ENCODE measurements at regions not wholly inside any gene's neighbourhood (a gene's known extent, or its start where the extent isn't known, plus 50 kb on each side); places are given as distances from the start of the nearest gene placed in this dataset.

DNA sequence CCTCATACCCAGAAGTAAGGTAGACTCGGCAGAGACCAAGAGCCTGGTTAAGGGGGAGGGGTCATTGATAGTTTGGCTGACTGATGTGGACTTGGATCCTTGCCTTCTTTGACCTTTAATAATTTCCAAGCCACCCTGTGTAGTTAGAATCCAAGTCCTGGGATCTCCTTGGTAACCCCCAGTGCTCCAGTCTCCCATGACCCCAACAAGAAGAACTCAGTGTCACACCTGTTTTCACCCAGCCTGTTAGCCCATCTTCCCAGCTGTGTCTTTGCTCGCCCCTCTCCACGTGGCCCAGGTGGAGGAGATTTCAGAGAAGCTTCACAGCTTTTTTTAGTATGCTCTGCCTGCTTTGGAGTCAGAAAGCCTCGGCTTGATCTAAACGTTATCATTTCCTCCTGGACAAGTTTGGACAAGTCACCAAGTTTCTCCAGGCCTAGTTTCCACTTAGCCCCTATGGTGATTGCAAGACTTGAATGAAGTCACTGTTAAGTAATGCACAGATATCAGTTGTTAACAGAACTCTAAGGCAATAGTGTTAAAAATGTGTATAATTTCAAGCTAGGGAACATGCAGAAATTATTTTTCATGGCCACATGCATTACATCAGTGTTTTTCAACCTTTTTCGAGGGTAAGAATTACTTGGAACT is 170.0 kb downstream of the TMEM38B start:
- DNase-seq = no peak

DNA sequence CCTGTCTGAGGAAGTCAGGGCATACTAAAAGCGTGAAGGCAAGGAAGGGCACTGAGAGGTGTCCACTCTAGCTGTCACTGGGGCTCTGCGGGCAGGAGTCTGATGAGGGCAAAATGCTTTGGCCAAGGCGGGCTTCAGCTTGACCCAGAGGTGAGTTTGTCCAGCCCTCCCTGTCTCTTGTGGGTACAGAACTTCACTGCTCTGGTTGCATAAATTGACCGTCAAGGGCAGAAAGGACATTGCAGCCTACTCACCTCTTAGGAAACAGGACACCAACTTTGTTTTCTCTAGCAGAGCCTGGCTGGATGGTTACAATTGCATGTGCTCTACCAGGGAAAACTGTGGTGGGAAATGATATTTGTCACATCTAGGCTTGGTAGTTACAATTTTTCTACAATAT is 170.9 kb downstream of the TMEM38B start:
- no peak for DNase-seq

DNA sequence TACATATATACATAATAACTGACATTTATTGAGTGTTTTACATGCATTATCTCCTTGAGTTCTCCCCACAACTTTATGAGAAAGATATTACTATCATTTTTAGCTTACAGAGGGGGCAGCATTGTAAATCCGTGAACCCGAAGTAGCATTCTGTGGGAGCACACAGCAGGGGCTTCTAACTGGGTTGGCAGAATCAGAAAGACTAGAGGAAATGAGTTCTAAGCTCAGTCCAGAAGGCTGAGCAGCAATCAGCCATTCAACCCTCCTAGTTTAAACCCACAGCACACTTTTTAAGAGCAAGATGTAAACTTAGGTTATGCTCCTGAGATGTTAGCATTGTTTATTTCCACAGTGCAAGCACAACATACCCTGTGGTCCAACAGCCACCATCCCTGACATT is 177.2 kb downstream of the TMEM38B start:
- no peak for DNase-seq

DNA sequence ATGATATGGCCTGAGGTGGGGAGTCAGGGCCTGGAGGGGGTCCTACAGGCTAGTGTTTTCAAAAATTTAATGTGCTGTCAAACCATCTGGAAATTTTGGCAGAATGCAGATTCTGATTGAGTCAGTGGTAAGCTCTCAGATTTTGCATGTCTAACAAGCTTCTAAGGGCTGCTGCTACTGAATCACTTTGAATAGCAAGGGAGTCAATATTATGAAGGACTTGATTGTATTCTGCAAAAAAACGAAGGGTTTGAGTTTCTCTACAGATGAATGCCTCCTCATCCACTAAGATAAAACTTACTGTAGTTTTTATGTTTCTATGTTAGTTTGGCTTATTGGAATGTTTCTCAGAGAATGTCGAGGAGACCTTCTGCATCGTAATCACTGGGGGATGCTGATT is 179.5 kb downstream of the TMEM38B start:
- DNase-seq = no peak

DNA sequence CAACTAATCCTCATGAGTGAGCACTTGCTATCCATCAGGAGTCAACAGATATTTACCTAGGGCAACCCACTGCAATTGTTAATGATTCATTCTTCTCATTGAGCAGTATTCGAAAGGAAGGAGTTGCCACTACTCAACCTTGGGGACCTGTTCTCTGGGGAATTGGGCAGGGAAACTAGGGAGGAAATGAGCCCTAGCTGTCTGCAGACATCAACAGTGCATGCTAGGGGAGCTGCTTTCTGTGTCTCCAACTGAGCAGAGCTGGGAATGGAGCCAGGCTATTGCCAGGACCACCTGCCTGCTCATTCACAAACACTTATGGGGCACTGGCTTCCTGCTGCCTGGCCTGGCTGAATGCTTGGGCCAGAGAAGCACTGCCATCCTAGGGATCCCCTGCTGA is 183.4 kb downstream of the TMEM38B start:
- no peak for DNase-seq

DNA sequence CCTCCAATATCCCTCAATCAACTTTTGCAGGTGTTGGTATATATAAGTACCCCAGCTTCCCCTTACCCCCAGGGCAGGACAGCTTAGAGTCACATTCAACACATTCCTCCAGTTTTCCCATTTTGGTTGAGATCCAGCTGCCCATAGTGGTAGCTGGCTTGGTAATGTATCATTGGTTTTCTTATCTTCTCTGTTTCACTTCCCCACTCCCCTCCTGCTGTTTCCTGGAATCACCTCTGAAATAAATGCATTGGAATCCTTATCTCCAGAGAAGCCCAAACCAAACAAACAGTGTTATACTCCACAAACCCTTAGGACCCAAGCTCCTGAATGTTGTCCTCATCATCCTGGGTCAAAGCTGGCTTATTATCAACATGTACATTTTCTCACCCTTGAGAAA is 184.8 kb downstream of the TMEM38B start:
- DNase-seq = no peak

DNA sequence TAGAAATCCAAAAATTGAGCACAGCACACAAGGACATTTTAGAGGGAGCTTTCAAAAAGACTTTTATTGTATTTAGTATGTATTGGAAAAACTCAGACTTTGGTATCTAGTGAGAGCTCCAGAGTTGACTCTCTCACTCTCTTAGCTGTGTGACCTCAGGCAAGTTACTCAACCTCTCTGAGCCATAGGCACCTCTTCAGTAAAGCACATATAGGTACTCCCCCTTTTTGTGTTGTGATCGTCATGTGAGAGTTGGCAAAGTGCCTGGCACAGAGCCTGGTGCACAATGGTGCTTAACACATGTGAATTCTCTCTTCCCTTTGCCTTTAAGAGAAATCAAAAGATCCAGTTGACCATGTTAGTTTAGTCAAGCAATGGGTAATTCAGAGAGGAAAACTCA is 186.2 kb downstream of the TMEM38B start:
- no peak for DNase-seq

DNA sequence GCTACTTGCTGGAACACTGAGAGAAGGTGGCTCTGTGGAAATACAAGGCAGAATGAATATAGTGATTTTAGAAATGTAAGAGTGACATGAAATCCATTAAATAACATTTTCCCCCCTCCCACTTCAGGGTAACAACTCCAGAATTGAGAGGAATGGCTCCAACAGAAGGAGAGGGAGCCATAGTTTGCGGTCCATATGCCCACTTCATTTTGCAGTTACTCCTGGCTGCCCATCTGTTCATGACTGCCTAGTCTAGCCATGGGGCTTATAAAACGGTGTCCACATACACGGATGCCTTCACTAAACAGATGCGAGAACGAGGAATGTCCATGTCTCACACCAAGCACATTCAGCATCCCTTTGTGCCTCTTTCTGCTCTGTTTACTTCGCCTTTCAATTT is 186.7 kb downstream of the TMEM38B start:
- DNase-seq = no peak

DNA sequence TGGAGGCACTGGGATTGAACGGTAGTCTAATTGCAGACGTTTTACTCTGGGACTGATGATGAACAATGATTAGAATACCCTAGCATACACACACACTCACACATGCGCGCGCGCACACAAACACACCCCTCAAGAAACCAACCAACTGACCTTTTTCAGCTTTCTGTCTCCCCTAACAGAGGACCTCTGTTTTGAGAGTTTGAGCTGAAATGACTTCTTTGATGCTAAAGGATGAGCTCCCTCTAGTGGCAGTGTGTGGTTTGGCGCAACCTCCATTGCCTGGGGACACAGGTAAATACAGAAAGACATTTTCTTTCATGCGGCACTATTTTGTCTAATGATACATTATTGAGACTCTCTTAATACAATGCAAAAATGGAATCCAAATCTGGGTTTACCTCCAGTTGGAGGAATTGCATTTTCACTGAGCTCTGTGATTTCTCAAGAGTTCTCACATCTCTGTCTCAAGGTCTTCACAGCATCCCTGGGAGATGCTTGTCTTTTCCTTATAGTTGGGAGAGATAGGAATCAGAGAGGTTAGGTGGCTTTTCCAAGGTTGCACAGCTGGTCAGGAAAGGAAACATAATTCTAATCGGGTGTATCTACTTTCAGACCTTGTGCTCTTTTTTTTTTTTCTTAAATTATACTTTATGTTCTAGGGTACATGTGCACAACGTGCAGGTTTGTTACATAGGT is 187.5 kb downstream of the TMEM38B start:
- DNase-seq = no peak

DNA sequence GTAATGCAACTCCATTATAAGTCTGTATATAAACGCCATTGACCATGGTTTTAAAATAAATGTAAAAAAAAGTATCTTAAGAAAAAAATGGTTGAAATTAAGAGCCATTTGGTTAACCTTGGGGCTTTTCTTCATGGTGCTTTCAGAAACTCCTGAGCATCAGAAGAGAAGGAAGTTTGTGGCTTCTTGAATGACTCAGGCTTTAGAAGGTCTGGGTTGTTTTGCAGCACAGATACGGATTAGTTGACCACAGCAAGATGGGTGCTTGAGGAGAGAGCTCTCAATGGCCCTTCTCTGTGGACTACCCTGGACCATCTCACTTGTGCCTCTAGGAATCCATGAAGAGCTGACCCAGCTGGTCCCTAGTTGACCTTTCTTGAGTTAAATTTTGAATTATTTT is 189.5 kb downstream of the TMEM38B start:
- DNase-seq = no peak

DNA sequence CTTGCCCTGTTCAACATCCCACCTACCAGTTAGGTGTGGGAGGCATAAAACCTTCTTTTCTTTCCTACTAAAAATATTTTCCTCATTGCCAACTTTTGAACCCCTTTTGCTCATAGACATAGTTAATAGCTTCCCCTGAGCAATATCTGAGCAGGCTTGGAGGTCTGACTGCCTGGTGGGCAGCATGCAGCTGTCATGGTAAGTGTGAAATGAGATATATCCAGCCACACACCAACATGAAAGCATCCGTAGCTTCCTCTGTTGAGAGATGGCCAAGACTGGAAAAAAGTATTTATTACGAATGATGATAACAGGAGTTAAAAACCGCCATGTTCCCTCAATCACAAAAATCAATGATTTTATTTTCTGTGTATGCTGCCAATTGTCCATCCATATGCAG is 190.1 kb downstream of the TMEM38B start:
- DNase-seq = no peak

DNA sequence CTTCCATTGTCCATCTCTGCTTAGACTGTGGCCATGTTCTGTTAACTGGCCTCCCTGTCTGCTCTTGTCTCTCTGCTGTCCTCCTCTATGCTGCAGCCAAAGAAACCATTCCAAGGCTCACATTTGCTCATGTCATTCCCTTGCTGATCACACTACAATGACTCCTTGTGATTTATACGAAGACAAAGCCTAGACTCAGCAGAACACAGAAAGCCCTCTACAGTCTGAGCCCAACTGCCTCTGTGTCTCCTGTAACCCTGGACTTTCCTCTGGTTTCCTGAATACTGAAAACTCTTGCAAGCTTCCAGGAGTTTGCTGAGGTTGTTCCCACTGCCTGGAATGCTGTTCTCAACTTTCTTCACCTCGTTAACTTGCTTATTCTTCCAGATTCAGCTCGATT is 191.8 kb downstream of the TMEM38B start:
- DNase-seq = no peak

DNA sequence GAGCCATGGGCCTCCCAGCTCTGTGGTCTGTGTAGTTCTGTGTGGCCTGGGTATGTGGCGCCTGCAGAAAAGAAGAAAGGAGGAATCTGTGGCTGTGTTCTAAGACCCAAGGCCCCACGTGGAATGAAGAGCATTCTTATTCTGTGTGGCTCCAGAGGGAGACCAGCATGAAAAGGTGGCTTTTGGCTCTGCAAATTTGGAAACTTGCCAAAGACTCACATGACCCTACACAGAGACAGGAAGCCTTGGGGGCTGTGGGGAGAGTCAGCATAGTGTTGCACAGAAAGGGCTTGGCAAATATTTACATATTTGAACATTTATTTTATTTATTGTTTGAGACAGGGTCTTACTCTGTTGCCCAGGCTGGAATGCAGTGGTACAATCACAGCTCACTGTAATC is 193.3 kb downstream of the TMEM38B start:
- no peak for DNase-seq

DNA sequence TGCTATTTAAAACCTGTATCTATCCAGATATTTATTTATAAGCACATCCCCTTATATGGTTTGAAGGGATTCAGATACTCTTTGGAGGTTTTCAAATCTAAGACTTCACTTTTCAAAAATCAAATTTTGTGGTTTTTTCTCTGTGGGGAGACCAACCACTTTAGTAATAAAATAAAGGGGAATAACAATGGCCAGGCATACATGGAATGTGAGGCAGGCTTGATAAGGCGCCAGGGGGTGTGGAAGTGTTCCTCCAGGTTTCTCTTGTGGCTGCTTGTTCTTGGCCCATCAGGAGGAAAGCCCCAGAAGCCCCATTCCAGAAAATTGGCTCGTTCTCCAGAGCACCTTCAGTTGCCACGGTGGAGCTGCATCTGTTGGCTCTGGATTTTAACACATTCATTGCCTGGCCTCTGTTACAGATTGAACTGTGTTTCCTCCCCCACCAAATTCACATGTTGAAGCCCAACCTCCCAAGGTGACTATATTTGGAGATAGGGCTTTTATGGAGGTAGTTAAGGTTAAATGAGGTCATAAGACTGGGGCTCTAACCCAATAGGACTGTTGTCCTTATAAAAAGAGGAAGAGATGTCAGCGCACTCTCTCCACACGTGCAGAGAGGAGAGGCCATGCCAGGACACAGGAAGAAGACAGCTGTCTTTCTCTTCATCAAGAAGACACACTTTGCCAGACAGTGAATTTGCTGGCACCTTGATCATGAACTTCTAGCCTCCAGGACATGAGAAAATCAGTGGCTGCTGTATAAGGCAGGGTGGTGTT is 195.9 kb downstream of the TMEM38B start:
- DNase-seq = no peak

DNA sequence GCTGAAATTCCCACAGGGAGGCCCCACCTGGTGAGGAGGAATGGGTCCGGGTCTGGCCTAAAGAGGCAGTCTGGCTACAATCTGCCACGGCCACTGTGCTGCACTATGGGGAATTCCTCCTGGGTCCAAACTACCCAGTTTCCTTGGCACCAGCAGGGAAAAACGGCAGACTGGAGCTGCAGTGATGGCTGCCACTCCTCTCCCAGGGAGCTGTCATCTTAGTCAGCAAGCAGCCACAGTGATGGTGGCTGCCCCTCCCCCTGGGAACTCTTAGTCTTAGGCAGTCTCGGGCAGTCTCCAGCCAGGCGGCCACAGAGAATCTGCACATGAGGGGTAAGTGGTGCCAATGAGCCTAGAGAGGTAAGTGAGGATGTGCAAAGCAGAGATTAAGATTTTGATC is 205.8 kb downstream of the TMEM38B start:
- no peak for DNase-seq

DNA sequence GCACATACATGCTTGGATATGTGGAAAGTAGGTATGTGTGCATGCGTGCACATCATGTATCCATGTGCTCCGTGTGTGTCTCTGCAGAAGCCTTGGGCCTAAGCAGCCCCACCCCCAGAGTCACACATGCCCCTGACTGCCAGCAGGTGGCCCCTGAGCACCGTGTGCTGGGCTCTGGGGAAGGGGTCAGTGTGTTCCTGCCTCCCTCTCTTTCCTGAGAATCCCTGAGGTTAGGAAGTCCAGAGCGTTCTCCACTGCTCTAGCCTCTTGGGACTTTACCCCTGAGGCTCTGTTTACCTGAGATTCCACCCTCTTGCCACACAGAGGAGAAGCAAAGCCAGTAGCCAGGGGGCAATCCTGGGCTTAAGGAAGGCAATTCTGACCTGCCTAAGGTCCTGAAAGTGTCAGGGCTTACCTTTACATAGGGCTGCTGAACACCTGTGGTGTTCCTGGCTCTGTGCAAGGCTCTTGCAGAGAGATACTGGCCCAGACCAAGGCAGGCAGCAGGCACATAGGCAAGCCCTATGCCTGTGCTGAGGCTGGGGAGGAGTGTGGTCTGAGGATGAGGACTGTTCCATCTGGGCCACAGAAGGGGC is 207.3 kb downstream of the TMEM38B start:
- no peak for DNase-seq

DNA sequence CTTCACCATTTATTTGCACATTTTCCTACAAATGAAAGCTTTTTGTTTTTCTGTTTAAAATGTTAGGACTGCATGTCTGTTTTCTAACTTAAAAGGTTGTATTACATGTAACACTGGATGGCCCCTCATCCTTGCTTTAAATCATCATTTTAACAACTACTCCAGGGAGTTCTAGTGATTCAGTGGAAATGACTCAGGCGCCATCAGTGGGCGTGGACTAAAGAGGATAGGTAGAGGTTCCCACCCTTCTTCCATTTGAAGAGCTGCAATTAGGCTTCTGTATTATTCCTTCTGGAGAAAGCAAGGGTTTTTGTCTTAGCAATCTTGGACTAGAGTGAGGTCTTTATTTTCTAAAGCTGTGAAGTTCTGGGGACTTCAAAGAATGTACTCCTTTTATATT is 213.7 kb downstream of the TMEM38B start:
- no peak for DNase-seq

DNA sequence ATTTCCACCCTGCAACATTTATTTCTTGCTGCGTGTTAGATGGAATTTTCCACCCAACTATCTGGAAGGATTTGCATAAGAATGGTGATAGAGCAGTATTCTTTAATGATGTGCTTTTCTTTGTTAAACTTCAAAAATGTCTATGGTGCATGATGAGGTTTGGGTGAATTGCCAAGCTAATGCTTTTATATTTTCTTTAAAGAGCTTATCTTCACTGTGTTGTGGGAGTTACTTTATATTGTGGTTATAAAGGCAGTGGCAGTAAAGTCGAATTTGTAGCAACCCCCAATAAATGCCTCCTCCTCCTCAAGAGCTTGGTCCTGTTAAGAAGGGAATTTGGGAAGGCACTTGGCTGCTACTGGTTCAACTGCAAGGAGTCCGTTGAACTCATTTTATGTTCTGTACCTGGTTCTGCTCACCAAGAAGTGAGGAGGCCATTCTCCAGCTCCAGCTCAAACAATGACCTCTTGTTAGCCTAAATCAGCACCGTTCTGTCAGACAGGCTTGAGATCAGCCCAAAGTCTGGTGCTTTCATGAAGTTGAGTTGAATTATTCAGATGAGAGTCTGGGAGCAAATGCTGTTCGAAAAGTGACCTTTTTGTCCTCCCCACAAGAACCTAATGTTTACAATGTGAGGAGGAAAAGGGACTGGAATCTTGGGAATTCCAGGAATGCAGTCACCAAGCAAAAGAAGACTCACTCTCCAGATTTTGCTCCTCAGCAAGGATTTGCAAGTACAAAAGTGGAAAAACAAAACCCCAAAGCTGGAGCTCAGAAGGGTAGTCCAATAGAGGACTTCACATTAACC is 217.0 kb downstream of the TMEM38B start:
- DNase-seq = no peak

DNA sequence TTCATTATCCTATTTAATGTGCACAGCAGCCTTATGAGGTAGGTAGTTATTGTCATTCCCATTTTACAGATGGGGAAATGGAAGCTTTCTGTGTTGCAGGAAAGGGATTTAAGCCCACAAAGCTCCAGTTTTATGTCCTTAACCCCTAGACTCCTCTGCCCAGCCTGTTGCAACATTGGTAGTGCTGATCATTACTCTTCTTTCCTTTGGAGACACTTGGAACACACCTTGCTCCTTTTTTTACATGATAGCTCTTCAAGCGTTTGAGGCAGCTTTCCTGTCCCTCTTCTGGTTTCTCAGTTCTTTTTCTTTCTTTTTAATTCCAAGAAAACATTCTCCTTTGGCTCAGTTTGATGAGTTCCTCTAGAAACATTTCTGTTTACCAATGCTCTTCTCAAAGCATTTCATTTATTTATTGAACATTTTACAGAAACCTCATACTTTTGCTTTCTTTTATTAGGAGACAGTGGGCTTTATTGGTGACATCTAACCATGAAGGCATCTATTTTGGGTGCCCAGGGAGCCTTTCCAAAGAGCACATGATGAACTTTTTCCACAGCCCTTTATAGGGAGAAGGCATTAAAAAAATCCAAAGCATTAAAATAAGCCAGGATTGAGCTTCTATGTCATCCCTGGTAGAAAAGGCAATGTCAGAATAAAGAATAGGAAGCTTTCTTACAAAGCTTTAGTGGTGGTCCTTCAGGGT is 218.0 kb downstream of the TMEM38B start:
- no peak for DNase-seq

DNA sequence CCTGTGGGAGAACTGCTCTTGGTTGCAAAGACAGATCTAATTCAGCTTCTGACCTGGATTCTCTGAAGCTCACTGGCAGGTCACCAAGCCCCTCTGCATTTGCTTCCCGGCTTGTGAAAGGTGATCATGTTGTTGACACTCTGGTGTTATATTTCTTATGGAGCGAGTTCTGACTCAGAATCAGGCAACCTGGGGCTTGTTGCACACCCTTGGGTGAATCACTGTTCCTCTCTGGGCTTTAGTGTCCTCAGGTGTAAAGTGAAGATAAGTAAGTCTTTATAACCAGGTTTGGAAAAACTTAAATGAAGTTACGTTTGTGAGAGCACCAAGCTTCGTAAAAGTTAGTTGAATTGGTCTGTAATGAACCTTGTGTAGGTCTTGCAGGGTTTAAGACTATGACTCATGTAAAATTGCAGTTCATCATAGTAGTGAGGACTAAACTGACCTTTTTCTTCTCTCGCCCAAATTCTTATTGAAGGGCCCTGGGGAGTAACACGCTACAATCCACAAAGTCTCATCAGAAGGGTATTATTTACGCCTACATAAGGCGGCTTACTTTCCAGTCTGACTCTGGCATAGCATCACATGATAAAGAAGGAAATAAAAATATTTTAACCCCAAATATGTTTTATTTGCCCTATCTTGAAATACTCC is 218.6 kb downstream of the TMEM38B start:
- DNase-seq = no peak

DNA sequence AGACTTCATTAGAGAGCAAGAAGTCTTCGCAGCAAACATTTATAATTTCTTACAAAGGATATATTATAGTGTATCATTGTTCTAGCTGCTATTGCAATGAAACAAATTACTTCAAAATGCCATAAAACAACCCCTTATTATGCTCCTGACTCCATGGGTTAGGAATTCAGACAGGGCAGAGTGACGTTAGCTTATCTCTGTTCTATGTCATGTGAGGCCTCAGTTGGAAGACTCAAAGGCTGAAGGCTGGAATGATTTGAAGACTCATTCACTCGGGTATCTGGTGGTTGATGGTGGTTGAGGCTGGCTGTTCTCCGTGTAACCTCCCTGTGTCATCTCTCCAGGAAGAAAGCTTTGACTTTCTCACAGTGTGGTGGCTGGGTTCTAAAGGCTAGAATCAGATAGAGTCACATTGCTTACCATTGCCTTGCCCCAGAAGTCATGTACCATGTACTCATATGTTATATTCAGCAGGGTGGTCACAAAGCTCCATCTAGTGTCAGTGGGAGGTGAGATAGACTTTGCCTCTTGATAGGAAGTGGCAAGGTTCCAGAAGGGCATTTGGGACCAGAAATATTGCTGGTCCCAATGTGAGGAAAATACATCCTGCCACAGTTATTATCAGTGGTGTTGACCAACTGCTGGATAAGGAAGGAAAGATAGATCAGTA is 226.9 kb downstream of the TMEM38B start:
- DNase-seq = no peak
